ENCODE measurements at regions not wholly inside any gene's neighbourhood (a gene's known extent, or its start where the extent isn't known, plus 50 kb on each side); places are given as distances from the start of the nearest gene placed in this dataset.
"Not testable (repeated sequence)": the region's sequence is repeated elsewhere in the genome, so short reads cannot be mapped to it uniquely, and the experiment has no call there.

DNA sequence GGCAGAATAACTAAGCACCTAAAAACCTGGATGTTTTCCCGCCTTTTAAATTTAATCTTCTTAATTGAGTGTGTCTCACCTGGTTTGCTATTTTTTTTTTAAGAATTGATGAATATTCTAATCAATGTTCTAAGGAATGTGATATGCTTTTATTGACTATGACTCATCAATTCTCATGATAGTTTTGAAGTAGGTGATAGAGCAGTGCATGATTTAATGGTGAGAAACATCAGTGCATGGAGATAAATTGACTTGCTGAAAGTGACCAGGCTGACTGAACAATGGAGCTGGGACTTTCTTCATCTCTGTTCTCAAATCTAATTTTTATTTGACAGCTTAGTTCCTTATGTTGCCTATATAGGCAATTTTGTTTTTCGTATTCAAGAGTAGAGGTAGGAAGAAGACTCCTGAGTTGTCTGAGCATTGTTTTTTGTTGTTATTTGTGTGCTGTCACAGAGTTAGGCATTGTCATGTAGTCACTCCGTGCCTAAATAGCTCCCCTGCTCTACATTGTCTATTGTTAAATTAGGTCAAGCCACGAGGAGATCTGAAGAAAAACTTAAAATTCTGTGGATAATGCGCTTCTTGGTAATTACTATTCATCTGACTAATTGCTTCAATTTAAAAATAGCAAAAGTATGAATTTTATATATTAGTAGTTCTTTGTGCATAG, 59.0 kb upstream of the NUTM2F start:
- in situ Hi-C loops (cut with HindIII; ENCODE audit: low sequenced_read_pairs) = not testable (repeated sequence)

DNA sequence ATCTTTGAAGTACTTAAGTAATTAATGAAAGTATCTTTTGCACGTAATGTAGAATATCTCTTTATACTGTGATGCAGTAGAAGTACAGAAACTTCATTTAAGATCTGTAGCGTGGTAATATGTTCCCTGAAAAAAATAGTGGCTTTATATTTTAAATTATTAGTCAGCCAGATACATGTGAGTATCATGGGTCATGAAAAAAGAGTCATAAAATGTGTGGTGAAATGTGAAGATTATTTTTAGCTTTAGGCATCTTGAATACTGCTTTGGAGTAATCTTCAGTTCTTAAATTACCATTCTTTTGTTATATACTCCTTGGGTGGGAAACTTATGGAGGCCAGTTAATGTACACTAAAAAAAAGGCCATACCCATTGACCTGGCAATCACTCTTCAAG, 59.6 kb upstream of the NUTM2F start:
- in situ Hi-C loops (cut with HindIII; ENCODE audit: low sequenced_read_pairs) = not testable (repeated sequence)

DNA sequence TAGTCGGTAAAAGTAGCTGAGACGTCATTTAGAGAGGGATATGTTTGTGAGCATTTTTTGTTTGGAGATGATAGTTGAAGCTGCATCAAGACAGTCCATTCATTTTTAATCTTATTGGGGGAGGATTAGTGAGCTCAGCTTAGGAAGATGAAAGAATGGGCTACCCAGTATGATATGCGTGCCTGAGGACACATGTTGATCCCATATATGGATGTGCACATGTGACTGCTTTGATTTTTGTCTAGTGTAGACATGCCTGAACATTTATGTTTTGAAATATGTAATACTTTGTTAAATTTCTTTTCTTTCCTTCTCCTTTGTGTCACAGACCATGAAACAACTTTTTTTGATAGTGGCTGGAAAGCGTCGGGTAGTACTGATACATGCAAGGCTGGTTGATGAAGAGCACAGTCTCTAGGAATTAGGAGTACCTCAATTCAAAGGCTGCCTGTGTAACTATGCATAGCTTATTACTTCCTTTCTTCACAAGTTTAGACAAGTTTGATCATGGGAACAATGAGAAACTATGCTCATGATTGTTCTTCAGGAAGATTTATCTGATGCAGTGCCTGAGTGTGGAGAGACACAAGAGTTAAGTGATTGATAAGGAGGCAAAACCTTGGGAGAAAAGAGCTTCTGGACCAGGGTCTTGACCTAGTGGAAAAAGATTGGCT, 62.1 kb upstream of the NUTM2F start:
- in situ Hi-C loops (cut with HindIII; ENCODE audit: low sequenced_read_pairs) = not testable (repeated sequence)

DNA sequence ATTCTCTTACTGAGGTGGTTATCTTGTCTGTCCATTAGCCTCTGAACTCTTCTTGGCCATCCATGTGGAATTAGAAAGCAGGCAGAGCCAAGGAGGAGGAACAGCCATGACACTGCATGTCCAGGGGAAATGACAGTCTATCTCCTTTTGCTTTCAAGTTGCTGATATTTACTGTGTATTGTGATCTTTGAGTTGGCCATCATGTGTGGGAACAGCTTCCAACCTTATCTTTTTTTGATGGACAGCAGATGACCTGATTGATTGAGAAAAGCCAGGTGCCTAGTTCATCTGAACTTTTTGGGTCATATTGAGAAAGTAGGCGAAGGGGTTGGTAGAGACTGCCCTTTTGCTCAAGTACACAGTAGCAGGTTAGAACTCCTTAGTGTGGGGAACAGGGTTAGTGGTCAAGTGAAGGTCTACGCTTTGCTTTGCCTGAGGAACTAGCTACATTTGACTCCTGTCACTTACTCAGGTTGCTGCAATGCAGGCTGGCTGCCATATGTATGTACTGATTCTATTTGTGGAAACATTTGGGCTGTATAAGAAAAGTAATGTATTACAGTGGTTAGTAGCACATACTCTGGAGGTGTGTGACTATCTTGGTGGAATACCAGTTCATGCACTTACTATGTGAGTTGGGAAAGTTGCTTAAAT, 64.7 kb upstream of the NUTM2F start:
- in situ Hi-C loops (cut with HindIII; ENCODE audit: low sequenced_read_pairs) = not testable (repeated sequence)

DNA sequence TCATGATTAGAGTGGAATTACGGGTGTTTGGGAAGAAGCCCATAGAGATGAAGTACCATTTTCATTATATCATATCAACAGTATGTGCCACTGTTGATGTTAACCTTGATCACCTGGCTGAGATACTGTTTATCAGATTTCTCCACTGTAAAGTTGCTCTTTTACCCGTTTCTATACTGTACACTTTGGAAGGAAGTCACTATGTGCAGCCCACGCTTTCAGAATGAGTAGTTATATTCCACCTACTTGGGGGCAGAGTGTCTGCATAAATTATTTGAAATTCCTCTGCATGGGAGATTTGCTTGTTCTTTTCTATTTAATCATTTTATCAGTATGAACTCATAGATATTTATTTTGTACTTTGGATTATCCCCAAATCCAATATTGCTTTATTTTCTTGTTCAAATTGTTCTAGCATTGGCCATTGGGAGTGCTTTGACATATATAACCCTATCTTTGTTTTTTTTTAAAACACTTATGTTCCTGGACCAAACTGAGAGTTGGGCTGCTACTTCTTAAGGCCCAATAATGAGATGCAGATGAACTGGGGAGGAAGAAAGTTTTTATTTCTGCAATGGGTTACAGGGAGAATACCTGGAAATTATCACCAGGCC, 69.4 kb upstream of the NUTM2F start:
- in situ Hi-C loops (cut with HindIII; ENCODE audit: low sequenced_read_pairs) = not testable (repeated sequence)

DNA sequence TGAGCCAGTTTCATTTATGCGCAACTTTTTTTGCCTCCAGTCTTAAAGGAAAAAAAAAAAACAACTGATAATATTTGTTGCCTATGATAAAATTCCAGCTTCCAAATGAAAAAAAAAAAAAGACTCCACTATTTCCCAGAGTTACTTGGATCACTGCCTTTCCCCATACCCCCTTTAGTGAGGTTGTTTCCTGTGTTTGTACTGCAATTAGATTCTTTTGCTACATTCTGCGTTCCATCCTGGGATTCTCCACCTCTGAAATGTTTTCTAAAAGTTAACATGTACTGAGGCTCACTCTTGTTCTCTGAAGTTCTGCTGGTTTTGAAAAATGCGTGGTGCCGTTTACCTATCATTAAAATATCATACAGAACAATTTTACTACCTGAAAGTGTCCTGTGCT, 72.0 kb upstream of the NUTM2F start:
- in situ Hi-C loops (cut with HindIII; ENCODE audit: low sequenced_read_pairs) = not testable (repeated sequence)

DNA sequence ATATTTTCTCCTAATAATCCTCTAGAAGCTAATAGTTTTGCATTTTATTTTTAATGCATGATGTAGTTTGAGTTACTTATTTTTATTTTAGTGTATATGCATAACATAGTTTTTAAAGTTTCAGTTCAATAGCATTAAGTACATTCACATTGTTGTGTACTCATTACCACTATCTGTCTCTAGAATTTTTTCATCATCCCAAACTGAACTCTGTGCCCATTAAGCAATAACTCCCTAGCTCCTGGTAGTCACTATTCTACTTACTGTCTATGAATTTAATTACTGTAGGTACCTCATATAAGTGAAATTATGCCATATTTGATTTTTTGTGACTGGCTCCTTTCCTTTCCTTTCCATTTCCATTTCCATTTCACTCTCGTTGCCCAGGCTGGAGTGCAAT, 74.4 kb upstream of the NUTM2F start:
- in situ Hi-C loops (cut with HindIII; ENCODE audit: low sequenced_read_pairs) = not testable (repeated sequence)

DNA sequence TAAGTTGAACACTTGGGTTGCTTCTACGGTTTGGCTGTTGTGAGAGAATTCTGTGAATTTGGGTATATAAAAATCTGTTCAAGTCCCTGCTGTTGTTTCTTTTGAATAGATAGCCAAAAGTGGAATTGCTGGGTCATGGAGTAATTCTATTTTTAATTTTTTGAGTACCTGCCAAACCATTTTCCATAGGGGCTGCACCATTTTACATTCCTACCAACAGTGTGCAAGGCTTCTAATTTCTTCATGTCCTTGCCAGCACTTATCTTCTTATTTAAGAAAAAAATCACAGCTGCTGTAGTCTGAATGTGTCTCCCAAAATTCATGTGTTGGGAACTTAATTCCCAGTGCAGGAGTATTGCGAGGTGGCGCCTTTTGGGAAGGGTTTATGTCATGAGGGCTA, 75.1 kb upstream of the NUTM2F start:
- in situ Hi-C loops (cut with HindIII; ENCODE audit: low sequenced_read_pairs) = not testable (repeated sequence)

DNA sequence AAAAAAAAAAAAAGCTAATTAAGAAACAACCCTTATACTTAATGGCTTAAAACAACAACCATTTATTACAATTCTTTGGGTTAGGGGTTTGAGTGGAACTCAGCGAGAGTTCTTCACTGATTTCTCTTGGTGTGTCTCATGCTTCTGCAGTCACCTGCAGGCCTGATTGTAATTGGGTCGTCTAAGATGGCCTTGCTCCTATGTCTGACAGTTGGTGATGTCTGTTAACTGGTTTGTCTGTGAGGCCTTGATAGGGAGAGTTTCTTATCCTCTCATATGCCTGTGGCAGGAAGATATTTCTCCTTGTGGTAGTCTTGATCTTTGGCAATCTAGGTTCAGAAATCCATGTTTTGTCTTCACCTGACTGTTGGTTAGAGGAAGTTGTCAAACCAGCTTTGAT, 85.2 kb upstream of the NUTM2F start:
- in situ Hi-C loops (cut with HindIII; ENCODE audit: low sequenced_read_pairs) = not testable (repeated sequence)

DNA sequence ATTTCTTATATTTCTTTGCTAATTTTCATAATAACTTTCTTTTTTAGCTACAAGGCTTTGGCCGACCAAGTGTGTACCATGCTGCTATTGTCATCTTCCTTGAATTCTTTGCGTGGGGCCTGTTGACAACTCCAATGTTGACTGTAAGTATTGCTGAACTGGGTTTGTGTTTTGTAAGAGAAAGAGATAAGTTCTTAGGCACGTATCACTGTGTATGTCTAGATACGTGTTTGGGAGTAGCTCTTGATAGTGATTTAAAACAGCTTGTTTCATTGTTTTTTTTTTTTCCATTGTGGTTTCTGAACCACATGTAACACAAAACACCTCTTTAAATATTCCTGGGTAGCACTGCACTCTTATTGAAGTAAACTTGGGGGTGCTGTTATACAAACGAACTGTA, 86.7 kb upstream of the NUTM2F start:
- in situ Hi-C loops (cut with HindIII; ENCODE audit: low sequenced_read_pairs) = not testable (repeated sequence)

DNA sequence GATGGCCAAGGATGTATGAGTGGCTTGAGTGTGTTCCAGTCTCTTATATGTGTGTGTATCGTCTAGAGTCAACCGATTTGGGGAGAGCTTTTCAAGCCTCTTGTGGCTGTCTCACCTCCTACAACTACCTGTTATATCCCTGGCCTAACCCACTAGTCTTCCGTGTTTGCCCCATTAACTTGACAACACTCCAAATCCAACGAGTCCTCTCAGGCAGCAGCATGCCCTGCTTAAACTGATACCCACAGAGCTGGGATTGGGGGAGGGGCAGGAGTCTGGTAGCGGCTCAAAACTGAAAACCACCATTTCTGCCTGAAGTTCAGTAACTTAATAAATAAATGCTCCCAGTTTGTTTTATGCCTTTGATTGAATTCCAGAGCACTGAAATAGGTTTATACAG, 91.7 kb upstream of the NUTM2F start:
- in situ Hi-C loops (cut with HindIII; ENCODE audit: low sequenced_read_pairs) = not testable (repeated sequence)

DNA sequence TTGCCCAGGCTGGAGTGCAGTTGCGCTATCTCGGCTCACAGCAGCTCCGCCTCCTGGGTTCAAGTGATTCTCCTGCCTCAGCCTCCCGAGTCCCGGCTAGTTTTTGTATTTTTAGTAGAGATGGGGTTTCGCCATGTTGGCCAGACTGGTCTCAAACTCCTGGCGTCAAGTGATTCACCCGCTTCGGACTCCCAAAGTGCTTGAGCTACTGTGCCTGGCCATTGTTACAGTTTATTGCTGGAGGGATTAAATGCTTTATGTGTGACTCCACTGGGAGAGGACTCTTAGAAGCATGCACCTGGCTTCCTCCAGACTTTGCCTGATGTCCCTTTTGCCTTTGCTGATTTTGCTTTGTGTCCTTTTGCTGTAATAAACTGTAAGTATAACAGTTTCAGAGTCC, 93.5 kb upstream of the NUTM2F start:
- in situ Hi-C loops (cut with HindIII; ENCODE audit: low sequenced_read_pairs) = not testable (repeated sequence)

DNA sequence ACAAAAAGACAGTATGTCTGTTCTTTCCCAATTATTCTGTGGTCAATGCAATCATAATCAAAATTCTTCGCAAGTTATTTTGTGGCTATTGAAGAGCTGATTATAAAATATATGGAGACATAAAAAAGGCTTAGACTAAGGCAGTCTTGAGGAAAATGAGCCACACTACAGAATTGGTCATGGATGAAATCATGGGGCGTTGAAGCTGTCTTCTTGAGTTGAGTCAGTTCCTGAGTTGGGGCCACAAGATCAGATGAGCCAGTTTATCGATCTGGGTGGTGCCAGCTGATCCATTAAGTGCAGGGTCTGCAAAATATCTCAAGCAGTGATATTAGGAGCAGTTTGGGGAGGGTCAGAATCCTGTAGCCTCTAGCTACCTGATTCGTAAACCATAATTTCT, 96.9 kb upstream of the NUTM2F start:
- in situ Hi-C loops (cut with HindIII; ENCODE audit: low sequenced_read_pairs) = not testable (repeated sequence)

DNA sequence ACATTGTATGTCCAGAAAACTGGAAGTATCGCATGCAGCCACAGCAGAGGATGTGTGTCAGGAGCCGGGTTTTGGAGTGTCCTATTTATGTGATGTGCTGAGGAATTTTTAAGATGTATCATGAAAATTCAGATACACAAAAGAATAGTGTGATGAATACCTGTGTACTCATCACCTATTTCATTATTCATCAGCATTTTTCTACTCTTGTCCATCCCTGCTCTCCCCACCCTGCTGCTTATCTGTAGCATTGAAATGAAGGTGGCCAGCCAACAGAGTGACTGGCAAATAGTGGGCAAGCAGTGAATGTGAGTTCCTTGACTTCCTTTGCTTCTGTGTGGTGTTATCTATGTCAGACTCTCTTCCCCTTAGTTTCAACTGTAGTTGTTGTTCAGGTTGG, 108.7 kb upstream of the NUTM2F start:
- in situ Hi-C loops (cut with HindIII; ENCODE audit: low sequenced_read_pairs) = not testable (repeated sequence)

DNA sequence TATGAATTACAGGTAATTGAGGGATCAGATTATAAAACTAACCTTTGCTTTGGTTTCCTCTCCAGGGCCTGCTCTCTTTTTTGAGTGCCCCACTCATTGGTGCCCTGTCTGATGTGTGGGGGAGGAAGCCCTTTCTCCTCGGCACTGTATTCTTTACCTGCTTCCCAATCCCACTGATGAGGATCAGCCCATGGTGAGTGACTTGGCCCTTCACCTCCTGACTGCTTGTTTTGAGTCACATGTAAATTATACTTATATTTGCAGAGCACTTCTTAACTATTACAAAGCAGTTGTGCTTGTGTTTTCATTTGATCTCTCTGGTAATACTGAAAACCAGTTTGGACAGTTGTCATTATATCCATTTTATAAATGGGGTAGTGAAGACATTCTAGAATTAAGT, 109.9 kb upstream of the NUTM2F start:
- in situ Hi-C loops (cut with HindIII; ENCODE audit: low sequenced_read_pairs) = not testable (repeated sequence)

DNA sequence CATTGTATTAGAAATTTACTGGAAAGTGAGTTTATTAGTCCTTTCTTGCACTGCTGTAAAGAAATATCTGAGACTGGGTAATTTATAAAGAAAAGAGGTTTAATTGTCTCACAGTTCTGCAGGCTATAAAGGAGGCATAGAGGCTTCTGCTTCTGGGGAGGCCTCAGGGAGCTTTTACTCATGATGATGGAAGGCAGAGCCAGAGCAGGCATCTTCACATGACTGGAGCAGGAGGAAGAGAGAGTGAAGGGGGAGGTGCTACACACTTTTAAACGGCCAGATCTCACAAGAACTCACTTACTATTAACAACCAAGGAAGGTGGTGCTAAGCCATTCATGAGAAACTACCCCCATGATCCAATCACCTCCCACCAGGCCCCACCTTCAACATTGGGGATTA, 112.7 kb upstream of the NUTM2F start:
- in situ Hi-C loops (cut with HindIII; ENCODE audit: low sequenced_read_pairs) = not testable (repeated sequence)

DNA sequence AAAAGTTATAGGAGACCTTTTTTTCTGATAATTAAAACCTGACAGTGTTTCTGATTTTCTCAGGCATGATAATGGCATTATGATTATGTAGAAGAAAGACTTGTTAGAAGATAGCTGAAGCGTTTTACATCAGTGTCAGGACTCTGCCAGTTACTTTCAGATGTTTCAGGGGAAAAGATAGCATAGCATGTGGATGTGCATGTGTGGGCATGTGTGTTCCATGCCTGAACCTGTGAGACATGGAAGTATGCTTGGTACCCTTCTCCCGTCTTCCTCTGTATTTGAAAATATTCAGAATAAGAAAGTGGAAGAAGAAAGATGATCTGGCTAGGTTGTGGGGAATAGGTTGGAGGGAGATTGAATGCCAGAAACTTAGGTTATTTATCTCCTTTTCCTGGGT, 113.1 kb upstream of the PCAT7 start:
- in situ Hi-C loops (cut with HindIII; ENCODE audit: low sequenced_read_pairs) = no loop called here

DNA sequence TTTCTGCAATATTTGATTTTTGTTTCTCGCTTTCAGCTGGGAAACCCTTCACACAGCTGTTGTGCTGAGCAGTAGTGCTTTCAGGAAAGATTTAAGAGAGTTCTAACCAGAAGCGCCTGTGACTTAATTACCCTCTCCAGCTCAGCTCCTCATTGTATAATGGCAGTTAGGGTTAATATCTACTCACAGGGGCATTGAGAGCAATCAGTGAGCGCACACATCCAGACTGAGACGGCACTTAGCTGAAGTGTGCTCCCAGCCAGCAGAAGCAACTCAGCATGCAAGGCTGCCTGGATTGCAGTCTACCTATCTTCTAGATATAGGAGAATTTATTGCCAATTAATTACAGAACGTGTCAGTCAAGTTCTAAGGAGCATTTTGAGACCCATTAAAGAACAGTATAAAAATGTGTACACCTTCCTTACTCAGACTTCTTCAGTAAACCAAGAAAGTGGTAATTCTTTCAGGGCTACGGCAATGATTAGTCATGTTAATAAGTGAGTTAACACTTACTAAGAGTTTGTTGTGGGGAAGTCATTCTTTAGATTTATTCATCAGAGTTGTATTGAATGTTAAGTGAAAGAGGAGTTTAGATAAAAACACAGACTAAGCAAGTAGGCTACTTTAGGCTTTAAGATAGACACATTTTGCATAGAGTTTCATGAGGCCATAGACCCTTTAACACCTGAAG, 111.7 kb upstream of the PCAT7 start:
- in situ Hi-C loops (cut with HindIII; ENCODE audit: low sequenced_read_pairs) = no loop called here

DNA sequence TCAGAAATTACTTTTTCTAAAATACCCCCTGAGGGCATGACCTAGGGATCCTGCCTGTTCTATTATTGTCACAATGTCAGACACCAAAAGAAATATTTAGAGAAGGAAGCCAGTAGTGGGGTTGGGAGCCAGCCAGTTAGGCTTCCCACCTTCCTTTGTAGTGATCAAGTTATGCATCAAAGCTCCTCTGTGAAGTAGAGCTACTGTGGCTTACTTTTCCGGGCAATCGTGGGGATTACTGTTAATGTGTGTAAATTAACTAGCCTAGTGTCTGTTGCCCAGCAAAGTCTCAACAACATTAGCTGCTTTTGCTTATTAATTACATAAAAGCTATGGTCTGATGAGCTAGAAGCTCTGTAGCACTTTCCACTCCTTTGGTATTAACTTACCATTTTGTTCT, 109.0 kb upstream of the PCAT7 start:
- in situ Hi-C loops (cut with HindIII; ENCODE audit: low sequenced_read_pairs) = no loop called here

DNA sequence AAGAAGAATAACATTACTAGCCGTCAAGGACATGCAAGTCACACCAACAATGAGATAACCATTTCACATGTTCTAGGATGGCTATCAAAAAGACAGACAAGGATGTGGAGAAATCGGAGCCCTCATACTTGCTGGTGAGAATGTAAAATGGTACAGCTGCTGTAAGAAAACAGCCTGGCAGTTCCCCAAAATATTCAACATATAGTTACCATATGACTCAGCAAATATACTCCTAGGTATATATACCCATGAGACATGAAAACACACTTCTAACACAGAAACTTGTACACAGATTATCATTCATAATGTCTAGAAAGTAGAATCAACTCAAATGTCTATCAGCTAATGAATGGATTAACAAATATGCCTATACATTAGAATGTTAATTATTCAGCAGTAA, 105.4 kb upstream of the PCAT7 start:
- in situ Hi-C loops (cut with HindIII; ENCODE audit: low sequenced_read_pairs) = no loop called here

DNA sequence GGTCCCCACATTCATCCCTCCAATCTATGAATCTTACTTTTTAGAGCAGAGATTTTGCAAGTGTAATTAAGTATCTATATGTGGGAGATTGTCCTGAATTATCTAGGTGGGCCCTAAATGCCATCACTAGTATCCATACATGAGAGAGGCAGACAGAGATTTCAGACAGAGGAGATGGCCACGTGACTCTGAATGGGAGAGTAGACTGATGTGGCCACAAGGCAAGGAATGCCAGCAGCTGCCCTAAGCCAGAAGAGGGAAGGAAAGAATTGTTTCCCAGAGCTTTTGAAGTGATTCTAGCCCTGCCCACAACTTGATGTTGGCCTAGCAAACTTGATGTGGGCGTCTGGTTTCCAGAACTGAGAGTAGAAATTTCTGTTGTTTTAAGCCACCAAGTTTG, 90.1 kb upstream of the PCAT7 start:
- in situ Hi-C loops (cut with HindIII; ENCODE audit: low sequenced_read_pairs) = no loop called here

Data from endothelial cell of hepatic sinusoid (primary cell).